Vagina (tissue), 2 donors: ENCODE measurements at regions not wholly inside any gene's neighbourhood (a gene's known extent, or its start where the extent isn't known, plus 50 kb on each side); places are given as distances from the start of the nearest gene placed in this dataset.

Experiments used
- DNase-seq, 2 donors: peaks; one replicate each; pipeline ENCODE4 v3.0.0-alpha.2; 2017; ENCODE audit errors: extremely low spot score in 2 of 2
- H3K27ac ChIP-seq: fragments of 200-600 bp; sonication (generic); one replicate; pipeline ENCODE4 v1.5.1; 2019
- H3K27me3 ChIP-seq: fragments of 200-600 bp; sonication (generic); one replicate; pipeline ENCODE4 v1.5.1; 2019
- H3K36me3 ChIP-seq, 2 donors: fragments of 200-600 bp; sonication (generic); one replicate each; pipeline ENCODE4 v1.5.1; 2017 to 2019
- H3K4me1 ChIP-seq: fragments of 200-600 bp; sonication (generic); one replicate; pipeline ENCODE4 v1.5.1; 2019
- H3K4me3 ChIP-seq, 2 donors: fragments of 200-600 bp; sonication (generic); 1 replicate in 1 of 2; 2 replicates in 1 of 2; pipeline ENCODE4 v1.5.1; 2016 to 2019
- H3K9me3 ChIP-seq: fragments of 200-600 bp; sonication (generic); one replicate; pipeline ENCODE4 v1.5.1; 2019
- POLR2A ChIP-seq, 2 donors: fragments of 450-650 bp; IDR thresholded peaks; one replicate each; pipeline ENCODE4 v1.6.1; 2017; ENCODE audit warnings: antibody characterized with exemption in 2 of 2, mild to moderate bottlenecking in 2 of 2, moderate library complexity in 2 of 2
- POLR2AphosphoS5 ChIP-seq, 2 donors: sonication (generic); formaldehyde crosslinking; IDR thresholded peaks; one replicate each; pipeline ENCODE4 v1.9.0; 2017; ENCODE audit warnings: antibody characterized with exemption in 2 of 2, mild to moderate bottlenecking in 2 of 2, low read depth in 1 of 2; ENCODE audit not compliant: insufficient read depth in 1 of 2
- intact Hi-C: fragments of 100-400 bp; cut with DNase I; formaldehyde crosslinking; loops from one replicate; pipeline ENCODE4 v1.15.1; 2023
- TF ChIP-seq, protein P1 (sequence below), 3 experiments: fragments of 450-650 bp in 2 of 3; fragments of 200-600 bp in 1 of 3; sonication (generic) in 1 of 3; IDR thresholded peaks; one replicate each; pipeline ENCODE4 v1.5.1; 2017 to 2019; ENCODE audit warnings: antibody characterized with exemption in 3 of 3, mild to moderate bottlenecking in 2 of 3, moderate library complexity in 2 of 3

DNA sequence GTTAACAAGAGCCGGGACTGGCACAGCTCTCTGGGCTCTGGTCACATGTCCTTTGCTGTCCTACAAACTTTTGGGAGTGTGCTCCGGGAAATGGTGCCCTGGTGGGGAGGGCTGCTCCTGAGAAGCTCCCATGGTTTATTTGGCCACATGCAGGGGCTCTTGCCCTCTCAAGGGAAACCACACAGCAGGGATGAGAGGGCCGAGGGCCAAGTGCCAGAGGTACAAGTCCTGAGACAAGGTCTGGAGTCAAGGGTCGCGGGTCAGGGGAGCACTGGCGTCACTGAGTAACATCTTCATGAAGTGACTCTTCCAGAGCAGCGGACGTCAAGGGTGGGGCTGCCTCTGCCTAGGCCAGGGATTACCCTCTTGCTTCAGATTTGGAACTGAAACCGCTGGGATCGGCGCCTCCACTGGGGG lies 1160.6 kb downstream of the TBC1D22A start:
- DNase-seq, result no peak
- intact Hi-C loops, result no loop called here
- Histone ChIP-seq H3K27ac (no peak overlapping the region), H3K4me3 (no peak overlapping the region), H3K36me3 (no peaks in the 10 kb centered on the region), H3K4me1 (no peaks in the 10 kb centered on the region), H3K9me3 (no peaks in the 10 kb centered on the region), H3K27me3 (no peaks in the 10 kb centered on the region)
- TF ChIP-seq POLR2AphosphoS5 (IDR thresholded peaks at IDR 0.05; ENCODE audit: insufficient read depth in 1 of 2, low read depth in 1 of 2) (no peak), POLR2A (IDR thresholded peaks at IDR 0.05) (no peak)
- TF ChIP-seq, protein P1, sequence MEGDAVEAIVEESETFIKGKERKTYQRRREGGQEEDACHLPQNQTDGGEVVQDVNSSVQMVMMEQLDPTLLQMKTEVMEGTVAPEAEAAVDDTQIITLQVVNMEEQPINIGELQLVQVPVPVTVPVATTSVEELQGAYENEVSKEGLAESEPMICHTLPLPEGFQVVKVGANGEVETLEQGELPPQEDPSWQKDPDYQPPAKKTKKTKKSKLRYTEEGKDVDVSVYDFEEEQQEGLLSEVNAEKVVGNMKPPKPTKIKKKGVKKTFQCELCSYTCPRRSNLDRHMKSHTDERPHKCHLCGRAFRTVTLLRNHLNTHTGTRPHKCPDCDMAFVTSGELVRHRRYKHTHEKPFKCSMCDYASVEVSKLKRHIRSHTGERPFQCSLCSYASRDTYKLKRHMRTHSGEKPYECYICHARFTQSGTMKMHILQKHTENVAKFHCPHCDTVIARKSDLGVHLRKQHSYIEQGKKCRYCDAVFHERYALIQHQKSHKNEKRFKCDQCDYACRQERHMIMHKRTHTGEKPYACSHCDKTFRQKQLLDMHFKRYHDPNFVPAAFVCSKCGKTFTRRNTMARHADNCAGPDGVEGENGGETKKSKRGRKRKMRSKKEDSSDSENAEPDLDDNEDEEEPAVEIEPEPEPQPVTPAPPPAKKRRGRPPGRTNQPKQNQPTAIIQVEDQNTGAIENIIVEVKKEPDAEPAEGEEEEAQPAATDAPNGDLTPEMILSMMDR (IDR thresholded peaks at IDR 0.05), result no peak

DNA sequence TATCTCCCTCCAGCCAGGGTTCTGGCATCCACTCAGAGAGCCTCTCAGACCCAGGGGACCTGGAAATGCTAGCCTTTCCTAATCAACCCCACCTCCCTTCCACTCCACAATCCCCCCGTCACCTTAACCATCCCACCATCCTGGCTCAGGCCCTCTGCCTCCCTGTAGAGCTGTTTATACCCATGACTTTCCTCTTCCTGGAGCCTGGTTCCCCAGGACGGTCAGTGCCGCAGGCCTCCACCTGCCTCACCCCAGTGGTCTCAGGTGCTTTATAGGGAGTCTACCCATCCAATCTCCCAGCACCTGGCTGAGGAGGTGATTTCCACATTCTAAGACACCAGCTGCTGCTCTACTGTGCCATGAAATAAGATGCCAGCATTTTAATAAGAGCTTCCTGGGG lies 1159.5 kb downstream of the TBC1D22A start:
- Histone ChIP-seq H3K36me3 (no peaks in the 10 kb centered on the region), H3K9me3 (no peaks in the 10 kb centered on the region), H3K4me1 (no peaks in the 10 kb centered on the region), H3K27ac (no peak overlapping the region), H3K4me3 (no peak overlapping the region), H3K27me3 (no peaks in the 10 kb centered on the region)
- intact Hi-C loops, result no loop called here
- no peak for TF ChIP-seq POLR2AphosphoS5 (IDR thresholded peaks at IDR 0.05; ENCODE audit: insufficient read depth in 1 of 2, low read depth in 1 of 2)
- TF ChIP-seq, protein P1 (IDR thresholded peaks at IDR 0.05), result no peak
- no peak for TF ChIP-seq POLR2A (IDR thresholded peaks at IDR 0.05)
- DNase-seq, result no peak

DNA sequence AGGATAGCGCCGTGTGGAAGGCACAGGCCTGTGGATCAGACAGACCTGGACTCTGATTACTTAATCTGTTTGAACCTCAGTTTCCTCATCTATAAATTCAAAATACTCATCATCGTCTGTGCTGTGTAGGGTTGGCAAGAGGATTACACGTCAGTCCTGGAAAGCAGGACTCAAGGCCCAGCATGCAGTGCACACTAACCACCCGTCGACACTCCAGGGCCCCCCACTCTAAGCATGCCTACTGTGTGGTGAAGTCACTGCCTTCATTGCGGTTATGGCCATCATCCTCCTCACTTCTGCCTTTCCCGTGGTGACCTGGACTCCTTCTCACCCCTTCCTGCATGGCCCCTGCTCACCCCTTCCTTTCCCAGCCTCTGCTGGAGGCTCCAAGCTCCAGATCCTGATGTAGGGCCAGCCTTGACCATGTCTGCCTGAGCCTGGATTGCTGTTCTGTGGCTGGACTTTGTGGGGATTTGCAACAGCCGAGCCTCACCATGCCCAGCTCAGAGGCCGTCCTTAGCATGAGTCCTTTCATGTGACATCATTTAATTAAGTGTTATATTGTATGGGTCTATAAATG lies 1158.0 kb downstream of the TBC1D22A start:
- TF ChIP-seq POLR2AphosphoS5 (IDR thresholded peaks at IDR 0.05; ENCODE audit: insufficient read depth in 1 of 2, low read depth in 1 of 2) (no peak), POLR2A (IDR thresholded peaks at IDR 0.05) (no peak)
- TF ChIP-seq, protein P1 (IDR thresholded peaks at IDR 0.05), result no peak
- intact Hi-C loops, result no loop called here
- Histone ChIP-seq H3K4me3 (no peak overlapping the region), H3K9me3 (no peaks in the 10 kb centered on the region), H3K36me3 (no peaks in the 10 kb centered on the region), H3K27me3 (no peaks in the 10 kb centered on the region), H3K27ac (no peak overlapping the region), H3K4me1 (no peaks in the 10 kb centered on the region)
- no peak for DNase-seq

DNA sequence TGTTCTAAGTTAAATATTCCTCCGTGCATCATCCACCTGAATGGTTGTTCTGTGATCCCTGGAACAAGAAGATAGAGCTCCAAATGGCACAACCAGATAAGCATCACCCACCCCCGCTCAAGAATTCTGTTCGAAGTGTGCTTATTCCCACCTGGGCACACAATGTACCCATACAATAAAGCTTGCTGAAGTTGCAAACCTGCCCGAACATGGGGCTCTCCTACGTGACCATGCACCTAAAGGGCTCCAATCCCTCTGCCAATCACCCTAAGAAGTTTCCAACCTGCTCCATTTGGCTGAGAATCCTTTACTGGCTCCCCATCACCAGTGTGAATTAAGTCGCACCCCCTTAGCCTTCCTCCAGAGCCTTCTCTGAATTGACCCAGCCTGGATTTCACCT lies 1157.4 kb downstream of the TBC1D22A start:
- Histone ChIP-seq H3K4me3 (no peak overlapping the region), H3K36me3 (no peaks in the 10 kb centered on the region), H3K27ac (no peak overlapping the region), H3K4me1 (no peaks in the 10 kb centered on the region), H3K9me3 (no peaks in the 10 kb centered on the region), H3K27me3 (no peaks in the 10 kb centered on the region)
- DNase-seq, result no peak
- TF ChIP-seq, protein P1 (IDR thresholded peaks at IDR 0.05), result no peak
- no peak for TF ChIP-seq POLR2A (IDR thresholded peaks at IDR 0.05)
- TF ChIP-seq POLR2AphosphoS5 (IDR thresholded peaks at IDR 0.05; ENCODE audit: insufficient read depth in 1 of 2, low read depth in 1 of 2), result no peak
- intact Hi-C loops, result no loop called here

DNA sequence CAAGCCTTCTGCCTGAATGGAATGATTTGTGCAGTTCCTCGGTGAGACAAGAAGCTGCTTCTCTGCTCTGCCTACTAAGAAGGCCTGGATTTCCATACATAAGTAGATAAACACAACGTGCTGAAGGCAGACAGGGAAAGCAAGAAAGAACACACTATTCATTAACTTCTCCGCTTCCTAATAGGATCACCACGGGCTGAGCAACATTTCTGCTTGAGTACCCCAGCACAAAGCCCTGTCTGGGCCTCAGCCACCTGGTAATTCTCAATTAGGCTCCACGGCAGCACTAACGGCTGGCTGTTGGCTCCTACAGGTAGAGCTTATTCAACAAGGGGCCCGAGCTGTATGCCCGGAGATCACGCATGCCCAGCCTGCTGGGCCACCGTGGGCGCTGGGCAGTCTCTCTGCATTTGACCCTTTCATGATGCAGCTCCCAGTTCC lies 1156.6 kb downstream of the TBC1D22A start:
- no peak overlapping the region for H3K27ac ChIP-seq
- no peak for TF ChIP-seq POLR2A (IDR thresholded peaks at IDR 0.05)
- TF ChIP-seq, protein P1 (IDR thresholded peaks at IDR 0.05), result no peak
- no peak for TF ChIP-seq POLR2AphosphoS5 (IDR thresholded peaks at IDR 0.05; ENCODE audit: insufficient read depth in 1 of 2, low read depth in 1 of 2)
- no peak overlapping the region for H3K4me3 ChIP-seq
- intact Hi-C loops, result no loop called here
- H3K36me3 ChIP-seq, result no peaks in the 10 kb centered on the region
- no peaks in the 10 kb centered on the region for H3K4me1 ChIP-seq
- no peaks in the 10 kb centered on the region for H3K27me3 ChIP-seq
- no peak for DNase-seq
- H3K9me3 ChIP-seq, result no peaks in the 10 kb centered on the region
